Lower lobe of right lung (tissue), 2 donors: ENCODE measurements at regions not wholly inside any gene's neighbourhood (a gene's known extent, or its start where the extent isn't known, plus 50 kb on each side); places are given as distances from the start of the nearest gene placed in this dataset.
"Not testable (repeated sequence)": the region's sequence is repeated elsewhere in the genome, so short reads cannot be mapped to it uniquely, and the experiment has no call there.

Experiments
- ATAC-seq, 2 donors: fragments of 200-7000 bp; cut with Tn5 transposase; one replicate each; pipeline ENCODE4 v1.9.1; 2020 to 2022; ENCODE audit warnings: mild to moderate bottlenecking in 2 of 2, moderate library complexity in 2 of 2
- DNase-seq: peaks from one replicate; pipeline ENCODE4 v3.0.0-alpha.2; 2020
- H3K27ac ChIP-seq: fragments of 200-600 bp; one replicate; pipeline ENCODE4 v1.8.0; 2022
- H3K27me3 ChIP-seq: fragments of 200-600 bp; one replicate; pipeline ENCODE4 v1.8.0; 2022; ENCODE audit warnings: low read depth
- H3K36me3 ChIP-seq: fragments of 200-600 bp; one replicate; pipeline ENCODE4 v1.8.0; 2022; ENCODE audit warnings: mild to moderate bottlenecking
- H3K4me1 ChIP-seq: fragments of 200-600 bp; one replicate; pipeline ENCODE4 v1.8.0; 2022
- H3K4me3 ChIP-seq: fragments of 200-600 bp; one replicate; pipeline ENCODE4 v1.8.0; 2022; ENCODE audit warnings: mild to moderate bottlenecking
- H3K9me3 ChIP-seq: fragments of 200-600 bp; one replicate; pipeline ENCODE4 v1.8.0; 2022
- CTCF ChIP-seq: fragments of 200-600 bp; IDR thresholded peaks from one replicate; pipeline ENCODE4 v1.8.0; 2022; ENCODE audit warnings: antibody characterized with exemption, mild to moderate bottlenecking
- intact Hi-C: fragments of 100-400 bp; cut with DNase I; formaldehyde crosslinking; loops from one replicate; pipeline ENCODE4 v1.11.0; 2022
- donor health status: DM: no; HTN: yes; CAD: no; lungs with severe emphysema.

- Histone ChIP-seq H3K9me3 (no peaks in the 10 kb centered on the region), H3K27me3 (peaks cover 3% of the 10 kb centered on the region), H3K4me1 (no peaks in the 10 kb centered on the region), H3K4me3 (no peak overlapping the region), H3K27ac (no peak overlapping the region), H3K36me3 (no peaks in the 10 kb centered on the region)
- TF ChIP-seq CTCF: no peak
- DNase-seq (no peak), ATAC-seq (no peak)
- intact Hi-C loops: no loop called here
Observed at GRCh38 chr5:113692891-113693457, 179.5 kb downstream of the YTHDC2 start.

DNA sequence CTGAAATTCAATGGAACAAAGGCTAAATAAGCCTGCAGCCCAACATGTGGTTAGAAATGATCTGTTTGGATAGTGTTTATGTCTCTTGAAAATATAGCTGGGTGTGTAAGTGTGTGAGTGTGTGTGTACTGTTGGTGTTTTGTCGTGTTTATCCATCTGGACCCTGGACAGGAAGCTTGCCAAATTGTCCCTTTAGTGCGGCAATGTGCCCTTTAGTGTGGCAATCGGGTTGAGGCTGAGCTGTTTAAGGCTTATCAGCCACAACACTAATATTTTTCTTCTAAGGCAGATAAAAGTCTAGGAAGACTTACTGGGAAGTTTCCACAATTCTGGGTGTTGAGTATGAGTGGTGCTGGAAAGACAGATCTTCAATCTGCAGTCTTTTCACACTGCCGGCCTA is 180.2 kb downstream of the YTHDC2 start:
- intact Hi-C loops: no loop called here
- no peak for TF ChIP-seq CTCF
- no peak overlapping the region for H3K27ac ChIP-seq
- H3K27me3 ChIP-seq: peaks cover 3% of the 10 kb centered on the region
- H3K4me3 ChIP-seq: no peak overlapping the region
- DNase-seq: no peak
- no peaks in the 10 kb centered on the region for H3K9me3 ChIP-seq
- ATAC-seq: no peak
- H3K4me1 ChIP-seq: no peaks in the 10 kb centered on the region
- no peaks in the 10 kb centered on the region for H3K36me3 ChIP-seq

GRCh38 chr5:113694576-113694975 is 181.1 kb downstream of the YTHDC2 start:
- no peaks in the 10 kb centered on the region for H3K9me3 ChIP-seq
- H3K27me3 ChIP-seq: peaks cover 3% of the 10 kb centered on the region
- H3K36me3 ChIP-seq: no peaks in the 10 kb centered on the region
- no peaks in the 10 kb centered on the region for H3K4me1 ChIP-seq
- H3K4me3 ChIP-seq: no peak overlapping the region
- intact Hi-C loops: no loop called here
- DNase-seq: no peak
- no peak for TF ChIP-seq CTCF
- H3K27ac ChIP-seq: no peak overlapping the region
- ATAC-seq: no peak

GRCh38 chr5:113703266-113703665 is 189.8 kb downstream of the YTHDC2 start:
- intact Hi-C loops: no loop called here
- Histone ChIP-seq H3K9me3 (peaks cover 6% of the 10 kb centered on the region), H3K4me1 (no peaks in the 10 kb centered on the region), H3K4me3 (no peak overlapping the region), H3K27me3 (no peaks in the 10 kb centered on the region), H3K36me3 (no peaks in the 10 kb centered on the region), H3K27ac (no peak overlapping the region)
- DNase-seq (no peak), ATAC-seq (no peak)
- no peak for TF ChIP-seq CTCF

DNA sequence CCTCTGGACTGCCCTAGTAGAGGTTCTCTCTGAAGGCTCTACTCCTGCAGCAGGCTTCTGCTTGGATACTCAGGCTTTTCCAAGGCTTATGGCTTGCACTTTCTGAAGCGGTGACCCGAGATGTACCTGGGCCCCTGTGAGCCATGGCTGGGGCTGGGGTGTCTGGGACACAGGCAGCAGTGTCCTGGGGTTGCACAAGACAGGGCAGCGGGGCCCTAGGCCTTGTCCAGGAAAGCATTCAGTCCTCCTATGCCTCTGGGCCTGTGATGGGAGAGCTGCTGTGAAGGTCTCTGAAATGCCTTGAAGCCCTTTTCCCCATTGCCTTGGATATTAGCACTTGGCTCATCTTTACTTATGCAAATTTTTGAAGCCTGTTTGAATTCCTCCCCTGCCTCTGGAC is 192.2 kb downstream of the YTHDC2 start:
- peaks cover 6% of the 10 kb centered on the region for H3K9me3 ChIP-seq
- no peaks in the 10 kb centered on the region for H3K36me3 ChIP-seq
- no peak overlapping the region for H3K27ac ChIP-seq
- intact Hi-C loops: no loop called here
- ATAC-seq: no peak
- no peak overlapping the region for H3K4me3 ChIP-seq
- no peaks in the 10 kb centered on the region for H3K27me3 ChIP-seq
- DNase-seq: no peak
- no peak for TF ChIP-seq CTCF
- no peaks in the 10 kb centered on the region for H3K4me1 ChIP-seq

DNA sequence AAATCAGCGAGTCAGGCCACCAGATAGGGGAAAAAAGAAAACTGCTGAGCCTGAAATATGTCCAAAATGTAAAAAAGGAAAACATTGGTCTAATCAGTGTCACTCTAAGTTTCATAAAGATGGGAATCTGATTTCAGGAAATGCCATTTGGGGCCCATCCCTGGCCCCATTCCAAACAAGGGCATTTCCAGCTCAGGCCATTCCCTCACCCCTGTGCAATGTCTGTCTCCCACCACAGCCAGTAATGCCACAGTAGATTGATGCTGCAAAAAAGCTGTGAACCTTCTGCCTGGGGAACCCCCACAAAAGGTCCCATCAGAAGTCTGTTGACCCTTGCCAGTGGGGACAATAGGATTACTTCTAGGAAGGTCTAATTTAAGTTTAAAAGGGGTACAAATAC is 199.6 kb downstream of the YTHDC2 start:
- Histone ChIP-seq H3K9me3 (peaks cover 8% of the 10 kb centered on the region), H3K4me3 (no peak overlapping the region), H3K27me3 (no peaks in the 10 kb centered on the region), H3K4me1 (no peaks in the 10 kb centered on the region), H3K27ac (no peak overlapping the region), H3K36me3 (no peaks in the 10 kb centered on the region)
- DNase-seq (no peak), ATAC-seq (no peak)
- no peak for TF ChIP-seq CTCF
- intact Hi-C loops: no loop called here

DNA sequence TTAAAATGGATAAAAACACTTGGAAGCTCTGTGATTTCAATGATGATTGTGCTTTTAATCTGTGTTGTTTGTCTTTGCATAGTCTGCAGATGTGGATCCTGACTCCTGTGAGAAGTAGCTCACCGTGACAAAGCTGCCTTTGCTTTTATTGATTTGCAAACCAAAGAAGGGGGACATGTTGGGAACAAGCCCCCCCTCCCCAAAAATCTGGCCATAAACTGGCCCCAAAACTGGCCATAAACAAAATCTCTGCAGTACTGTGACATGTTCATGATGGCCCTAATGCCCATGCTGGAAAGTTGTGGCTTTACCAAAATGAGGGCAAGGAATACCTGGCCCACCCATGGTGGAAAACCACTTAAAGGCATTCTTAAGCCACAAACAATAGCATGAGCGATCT is 202.4 kb downstream of the YTHDC2 start:
- H3K27ac ChIP-seq, H3K36me3 ChIP-seq, DNase-seq, intact Hi-C loops, H3K9me3 ChIP-seq, ATAC-seq, H3K4me1 ChIP-seq, H3K4me3 ChIP-seq, H3K27me3 ChIP-seq: not testable (repeated sequence)
